Epithelial cell of esophagus (primary cell): ENCODE measurements at regions not wholly inside any gene's neighbourhood (a gene's known extent, or its start where the extent isn't known, plus 50 kb on each side); places are given as distances from the start of the nearest gene placed in this dataset.

ENCODE experiments used
- DNase-seq: peaks from one replicate; pipeline ENCODE4 v3.0.0; 2010; ENCODE audit warnings: low read depth
- H3K4me3 ChIP-seq: 2 replicates; pipeline ENCODE4 v1.5.1; 2011; ENCODE audit warnings: mild to moderate bottlenecking, low read length, control low read depth
- CTCF ChIP-seq: IDR thresholded peaks from 2 replicates; pipeline ENCODE4 v1.5.1; 2011; ENCODE audit warnings: low read depth, mild to moderate bottlenecking, low read length, control low read depth, inconsistent platforms; ENCODE audit not compliant: insufficient read depth; ENCODE audit errors: missing control alignments

DNA sequence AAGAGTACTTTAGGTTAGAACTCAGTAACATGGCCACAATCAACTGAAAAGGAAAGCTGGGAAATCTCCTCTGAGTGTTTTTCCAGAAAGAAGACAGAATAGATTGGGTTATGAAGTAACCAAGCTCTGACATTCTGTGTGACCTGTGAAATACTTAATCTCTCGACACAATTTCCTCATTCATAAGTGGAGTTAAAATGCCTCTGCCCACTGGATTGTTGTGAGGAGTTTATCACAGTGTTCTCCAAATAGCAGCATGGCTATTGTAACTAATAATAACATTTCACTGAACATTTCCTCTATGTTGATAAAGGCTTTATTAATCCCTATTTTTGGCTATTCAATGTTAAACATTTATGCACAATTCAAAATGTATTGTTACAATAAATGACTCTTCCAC lies 311.0 kb downstream of the GABRB2 start:
- no peak overlapping the region for H3K4me3 ChIP-seq
- DNase-seq, result no peak
- no peak for TF ChIP-seq CTCF

GRCh38 chr5:161233553-161233952 lies 313.0 kb downstream of the GABRB2 start:
- DNase-seq, result no peak
- TF ChIP-seq CTCF, result no peak

GRCh38 chr5:161230221-161230620 lies 316.3 kb downstream of the GABRB2 start:
- TF ChIP-seq CTCF, result no peak
- peak; percentile 27 for DNase-seq
- no peak overlapping the region for H3K4me3 ChIP-seq

More at GRCh38 chr5:161233553-161233952, 313.0 kb downstream of the GABRB2 start:
- no peak overlapping the region for H3K4me3 ChIP-seq

GRCh38 chr5:161219816-161220215 lies 326.7 kb downstream of the GABRB2 start:
- no peak overlapping the region for H3K4me3 ChIP-seq
- no peak for DNase-seq
- TF ChIP-seq CTCF, result no peak

GRCh38 chr5:161216877-161217276 lies 329.6 kb downstream of the GABRB2 start:
- no peak for TF ChIP-seq CTCF
- H3K4me3 ChIP-seq, result no peak overlapping the region
- DNase-seq, result no peak

DNA sequence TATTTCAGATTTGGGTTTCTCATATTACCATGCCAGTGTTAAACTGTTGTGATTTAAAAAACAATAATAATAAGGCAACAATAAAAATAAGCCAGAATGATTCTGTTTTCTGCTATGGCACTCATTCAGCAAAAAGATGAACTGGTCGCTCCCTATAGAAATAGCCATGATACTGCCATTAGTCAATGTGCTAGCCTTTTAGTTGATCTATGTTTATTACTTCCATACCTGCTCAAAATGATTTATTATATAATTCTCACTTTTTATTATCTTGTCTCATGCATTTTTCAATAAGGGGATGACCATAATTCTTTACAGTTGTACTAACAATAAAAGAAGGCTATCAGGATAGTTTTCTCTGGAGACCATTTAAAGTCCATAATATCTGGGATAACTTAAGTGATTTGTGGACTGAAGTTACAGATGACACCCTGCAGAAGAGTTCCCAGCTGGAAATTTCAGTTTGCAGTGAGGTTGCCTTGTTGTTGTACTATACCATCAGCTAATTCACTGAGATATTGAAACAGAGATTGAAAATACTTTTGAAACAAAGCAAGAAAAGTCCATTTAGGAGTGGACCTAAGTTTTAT lies 334.3 kb downstream of the GABRB2 start:
- DNase-seq, result no peak
- H3K4me3 ChIP-seq, result no peak overlapping the region
- no peak for TF ChIP-seq CTCF

- no peak overlapping the region for H3K4me3 ChIP-seq
- TF ChIP-seq CTCF, result no peak
- no peak for DNase-seq
Observed at GRCh38 chr5:161201558-161201957, 345.0 kb downstream of the GABRB2 start.
